Upper lobe of left lung (tissue), 6 donors: ENCODE measurements at regions not wholly inside any gene's neighbourhood (a gene's known extent, or its start where the extent isn't known, plus 50 kb on each side); places are given as distances from the start of the nearest gene placed in this dataset.

ENCODE experiments used
- ATAC-seq, 2 donors: fragments of 200-7000 bp; cut with Tn5 transposase; one replicate each; pipeline ENCODE4 v1.9.1; 2022; ENCODE audit warnings: mild to moderate bottlenecking in 2 of 2, moderate library complexity in 2 of 2; ENCODE audit not compliant: low FRiP score in 2 of 2
- DNase-seq, 2 donors: peaks; one replicate each; pipeline ENCODE4 v3.0.0-alpha.2; 2019 to 2020
- H3K27ac ChIP-seq, 4 donors: fragments of 200-600 bp; sonication (generic); one replicate each; pipeline ENCODE4 v1.5.1; 2016 to 2019
- H3K27me3 ChIP-seq, 4 donors: fragments of 200-600 bp; sonication (generic); one replicate each; pipeline ENCODE4 v1.5.1; 2017 to 2019
- H3K36me3 ChIP-seq, 4 donors: fragments of 200-600 bp; sonication (generic); one replicate each; pipeline ENCODE4 v1.5.1; 2016 to 2019
- H3K4me1 ChIP-seq, 4 donors: fragments of 200-600 bp; sonication (generic); one replicate each; pipeline ENCODE4 v1.5.1; 2018 to 2019
- H3K4me3 ChIP-seq, 4 donors: fragments of 200-600 bp; sonication (generic); one replicate each; pipeline ENCODE4 v1.5.1; 2017 to 2019; ENCODE audit warnings: mild to moderate bottlenecking in 2 of 4, moderate library complexity in 1 of 4
- H3K9me3 ChIP-seq, 4 donors: fragments of 200-600 bp; sonication (generic); one replicate each; pipeline ENCODE4 v1.5.1; 2018 to 2019
- EP300 ChIP-seq, 4 donors: sonication (generic); formaldehyde crosslinking; IDR thresholded peaks; one replicate each; pipeline ENCODE4 v1.5.1; 2017; ENCODE audit warnings: antibody characterized with exemption in 4 of 4, control low read depth in 2 of 4
- POLR2A ChIP-seq, 4 donors: fragments of 450-650 bp; IDR thresholded peaks; one replicate each; pipeline ENCODE4 v1.5.1; 2016 to 2017; ENCODE audit warnings: antibody characterized with exemption in 4 of 4, mild to moderate bottlenecking in 2 of 4
- POLR2AphosphoS5 ChIP-seq, 2 donors: sonication (generic); formaldehyde crosslinking; IDR thresholded peaks; one replicate each; pipeline ENCODE4 v1.5.1; 2017; ENCODE audit warnings: antibody characterized with exemption in 2 of 2
- WGBS, 2 donors: methylation state at CpG; one replicate each; pipeline ENCODE4 v1.1.5; 2017 to 2018; 5-methylcytosine and 5-hydroxymethylcytosine counted together
- TF ChIP-seq, protein P1 (sequence below), 6 experiments: fragments of 450-650 bp in 4 of 6; fragments of 200-600 bp in 2 of 6; sonication (generic) in 2 of 6; IDR thresholded peaks; one replicate each; pipeline ENCODE4 v1.5.1; 2016 to 2019; ENCODE audit warnings: antibody characterized with exemption in 6 of 6
- donor health status: DM: no; HTN: no; CAD: no; lungs with moderate emphysema.
- donor health status: DM: no; HTN: yes; CAD: no; lungs with severe emphysema.

- Histone ChIP-seq H3K27ac (no peak overlapping the region), H3K9me3 (no peaks in the 10 kb centered on the region), H3K36me3 (no peaks in the 10 kb centered on the region), H3K4me3 (no peak overlapping the region), H3K27me3 (no peaks in the 10 kb centered on the region), H3K4me1 (peaks cover 6 to 13% (median 12%) of the 10 kb centered on the region in 4 donors)
- no peak for TF ChIP-seq POLR2AphosphoS5 (IDR thresholded peaks at IDR 0.05)
- TF ChIP-seq POLR2A (IDR thresholded peaks at IDR 0.05) = no peak
- TF ChIP-seq EP300 (IDR thresholded peaks at IDR 0.05) = no peak
- TF ChIP-seq, protein P1, sequence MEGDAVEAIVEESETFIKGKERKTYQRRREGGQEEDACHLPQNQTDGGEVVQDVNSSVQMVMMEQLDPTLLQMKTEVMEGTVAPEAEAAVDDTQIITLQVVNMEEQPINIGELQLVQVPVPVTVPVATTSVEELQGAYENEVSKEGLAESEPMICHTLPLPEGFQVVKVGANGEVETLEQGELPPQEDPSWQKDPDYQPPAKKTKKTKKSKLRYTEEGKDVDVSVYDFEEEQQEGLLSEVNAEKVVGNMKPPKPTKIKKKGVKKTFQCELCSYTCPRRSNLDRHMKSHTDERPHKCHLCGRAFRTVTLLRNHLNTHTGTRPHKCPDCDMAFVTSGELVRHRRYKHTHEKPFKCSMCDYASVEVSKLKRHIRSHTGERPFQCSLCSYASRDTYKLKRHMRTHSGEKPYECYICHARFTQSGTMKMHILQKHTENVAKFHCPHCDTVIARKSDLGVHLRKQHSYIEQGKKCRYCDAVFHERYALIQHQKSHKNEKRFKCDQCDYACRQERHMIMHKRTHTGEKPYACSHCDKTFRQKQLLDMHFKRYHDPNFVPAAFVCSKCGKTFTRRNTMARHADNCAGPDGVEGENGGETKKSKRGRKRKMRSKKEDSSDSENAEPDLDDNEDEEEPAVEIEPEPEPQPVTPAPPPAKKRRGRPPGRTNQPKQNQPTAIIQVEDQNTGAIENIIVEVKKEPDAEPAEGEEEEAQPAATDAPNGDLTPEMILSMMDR (IDR thresholded peaks at IDR 0.05) = no peak
- no peak for ATAC-seq
- DNase-seq = no peak
- 73 to 87% methylated on average over 4 of the region's 4 CpGs for WGBS, 2 donors
Observed at GRCh38 chr3:23754215-23754614, 51.5 kb upstream of the UBE2E1 start.
